HCEC 1CT (cell line): ENCODE measurements at regions not wholly inside any gene's neighbourhood (a gene's known extent, or its start where the extent isn't known, plus 50 kb on each side); places are given as distances from the start of the nearest gene placed in this dataset.

Experiments
- DNase-seq: peaks from one replicate; pipeline ENCODE4 v3.0.0-alpha.2; 2017

DNA sequence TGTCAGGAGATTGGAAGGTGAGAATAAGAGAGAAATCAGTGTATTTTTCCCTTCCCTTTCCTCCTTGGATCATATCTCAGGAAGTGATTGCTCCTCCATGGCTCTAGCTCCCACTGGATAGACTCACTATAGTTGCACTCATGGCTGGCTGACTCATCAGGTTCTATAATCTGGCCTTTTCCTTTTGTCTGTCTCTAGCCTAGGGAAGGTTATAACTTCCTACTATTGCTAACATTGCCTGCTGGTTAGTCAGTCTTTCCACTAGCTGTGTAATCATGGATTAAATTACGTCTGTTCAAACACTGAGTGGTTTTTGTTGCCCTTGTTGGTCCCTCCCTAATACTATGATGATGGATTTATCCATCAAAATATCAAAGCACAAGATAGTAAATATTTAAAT, 195.5 kb upstream of the VEGFC start:
- DNase-seq, result peak; percentile 94

DNA sequence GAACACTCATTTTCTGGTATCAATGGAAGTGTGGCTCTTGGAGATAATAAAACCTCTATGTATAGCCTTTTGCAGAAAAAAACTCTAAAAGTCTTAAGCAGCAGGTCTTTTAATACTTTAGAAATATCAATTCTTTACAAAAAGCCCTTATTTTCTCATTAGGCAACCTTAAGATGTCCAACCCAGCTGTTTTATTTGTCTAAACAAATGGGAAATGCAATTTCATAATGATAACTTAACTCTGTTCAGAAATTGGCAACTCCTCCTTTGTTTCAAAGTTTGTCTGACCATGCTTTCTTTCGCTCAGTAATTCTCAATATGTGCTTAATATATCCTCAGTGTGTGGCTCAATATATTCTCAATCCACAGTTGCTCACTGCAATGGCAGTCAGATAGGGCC, 196.5 kb upstream of the VEGFC start:
- no peak for DNase-seq

DNA sequence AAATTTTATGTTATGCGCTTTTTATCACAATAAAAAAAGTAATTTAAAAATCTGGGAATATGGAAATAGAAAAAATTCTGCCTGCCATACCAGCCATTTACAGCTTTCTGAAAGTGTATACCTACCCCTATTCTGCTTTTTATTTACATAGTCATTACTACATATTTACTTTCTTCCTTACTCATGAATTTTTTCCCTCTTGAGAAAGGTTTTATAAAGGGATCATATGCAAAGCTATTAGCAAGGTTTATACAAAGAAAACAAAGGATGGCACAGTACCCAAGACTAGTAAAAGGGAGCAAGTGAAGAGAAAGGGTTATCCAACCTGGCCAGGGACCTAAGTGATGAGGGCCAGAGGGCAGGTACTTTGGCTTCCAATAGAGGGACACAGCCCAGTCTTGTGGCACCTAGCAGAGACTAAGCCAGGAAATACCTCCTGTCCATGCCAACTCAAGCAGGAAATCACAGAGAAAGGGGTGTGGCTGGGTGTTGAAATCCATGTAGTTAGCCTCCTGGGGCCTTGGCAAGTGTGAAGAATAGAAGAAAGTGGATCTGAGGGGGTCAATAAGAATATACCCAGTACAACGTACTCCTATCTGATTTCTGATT, 207.3 kb upstream of the VEGFC start:
- no peak for DNase-seq

GRCh38 chr4:177001271-177002175, 208.8 kb upstream of the VEGFC start:
- DNase-seq, result peak; percentile 35

DNA sequence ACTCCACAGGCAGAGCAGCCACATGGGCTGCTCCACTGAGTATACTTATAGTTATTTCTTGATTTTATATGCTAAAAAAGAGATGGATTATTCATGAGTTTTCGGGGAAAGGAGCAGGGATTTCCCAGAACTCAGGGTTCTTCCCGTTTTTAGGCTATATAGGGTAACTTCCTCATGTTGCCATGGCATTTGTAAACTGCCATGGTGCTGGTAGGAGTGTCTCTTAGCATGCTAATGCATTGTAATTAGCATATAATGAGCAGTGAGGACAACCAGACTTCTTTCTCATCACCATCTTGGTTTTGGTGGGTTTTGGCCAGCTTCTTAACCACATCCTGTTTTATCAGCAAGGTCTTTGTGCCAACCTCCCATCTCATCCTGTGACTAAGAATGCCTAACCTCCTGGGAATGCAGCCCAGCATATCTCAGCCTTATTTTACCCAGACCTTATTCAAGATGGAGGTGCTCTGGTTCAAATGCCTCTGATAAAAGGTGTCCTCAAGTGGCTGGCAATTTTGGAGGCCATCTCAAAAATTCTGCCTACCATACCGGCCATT, 213.0 kb upstream of the VEGFC start:
- peak; percentile 72 for DNase-seq

DNA sequence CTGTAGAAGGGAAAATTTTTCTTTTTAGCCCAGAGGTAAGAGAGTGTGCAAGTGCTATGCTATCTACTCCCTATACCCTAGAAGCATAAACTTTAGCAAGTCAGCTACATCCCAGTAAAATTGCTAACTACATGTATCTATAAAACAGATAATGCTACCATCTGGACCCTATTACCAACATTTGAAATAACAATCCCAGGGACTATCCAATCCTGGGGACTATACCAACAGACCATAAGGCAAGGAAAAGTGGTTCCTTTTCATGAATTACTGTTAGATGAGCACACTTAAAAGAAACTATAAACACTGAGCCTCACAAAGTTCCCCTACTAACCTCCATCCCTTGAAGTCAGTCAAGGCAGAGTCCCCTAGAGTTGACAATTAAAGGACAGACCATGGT, 213.6 kb upstream of the VEGFC start:
- no peak for DNase-seq

DNA sequence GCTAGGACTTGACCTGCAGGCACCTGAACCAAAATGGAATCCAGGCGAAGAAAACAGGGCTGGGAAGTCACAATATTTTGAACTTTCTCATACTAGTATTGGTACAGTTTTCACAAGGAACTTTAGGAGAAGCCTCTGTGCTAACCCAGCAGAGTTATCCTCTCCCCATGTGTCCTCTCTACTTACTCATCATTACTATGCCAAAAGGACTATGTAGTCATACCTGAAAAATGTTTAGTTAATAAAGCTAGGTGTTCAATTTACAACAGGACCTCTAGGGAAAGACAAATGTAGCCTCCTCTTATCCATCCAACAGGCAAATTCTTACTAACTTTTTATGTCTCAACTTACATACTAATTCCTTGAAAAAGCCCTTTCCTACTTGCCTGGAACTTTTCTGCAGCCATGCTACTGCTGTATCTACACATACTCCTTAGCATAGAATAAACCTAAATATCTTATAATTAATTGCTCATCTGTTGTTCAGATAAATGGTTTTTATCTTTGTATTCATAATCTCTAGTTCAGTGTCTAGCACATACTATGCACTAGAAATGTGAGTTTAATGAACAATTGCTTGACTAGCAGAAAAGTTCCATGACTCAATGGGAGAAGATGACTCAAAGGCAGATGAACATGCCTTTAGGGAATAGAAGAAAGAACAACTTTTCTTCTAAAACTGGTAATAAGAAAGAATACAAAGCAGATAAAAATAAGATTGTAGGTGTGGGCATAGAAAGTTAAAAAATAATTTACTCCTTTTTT, 215.5 kb upstream of the VEGFC start:
- peak; percentile 62 for DNase-seq

DNA sequence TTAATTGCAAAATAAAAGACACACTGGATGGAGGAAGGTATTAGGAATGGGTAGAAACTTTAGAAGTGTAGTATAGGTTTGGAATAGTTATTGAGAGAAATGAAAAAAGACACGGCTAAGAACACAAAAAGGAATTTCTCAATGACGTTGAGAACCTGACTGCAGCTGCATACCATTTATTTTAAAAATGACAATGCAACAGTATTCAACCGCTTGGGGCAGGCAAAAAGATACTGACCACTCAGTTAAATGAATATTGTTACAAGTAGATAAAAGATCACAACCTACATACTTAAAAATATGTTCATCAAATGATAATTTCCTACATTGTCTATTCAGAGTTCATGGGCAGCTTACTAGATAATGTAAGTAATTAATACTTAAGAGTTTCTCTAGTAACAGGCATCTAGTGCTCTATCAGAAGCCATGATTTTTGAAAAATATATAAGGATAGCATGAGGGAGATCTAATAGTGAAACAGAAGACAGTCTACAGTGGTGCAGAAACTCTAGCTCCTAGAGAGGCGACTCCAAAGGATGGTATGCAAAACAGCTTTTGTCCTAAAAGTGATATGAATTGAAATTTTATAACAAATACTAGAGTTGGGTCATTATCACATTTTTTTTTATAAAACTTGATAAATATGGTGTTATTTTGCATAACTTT, 216.2 kb upstream of the VEGFC start:
- peak; percentile 3 for DNase-seq

- DNase-seq, result no peak
These were observed 217.7 kb upstream of the VEGFC start for GRCh38 chr4:177010418-177010817.

DNA sequence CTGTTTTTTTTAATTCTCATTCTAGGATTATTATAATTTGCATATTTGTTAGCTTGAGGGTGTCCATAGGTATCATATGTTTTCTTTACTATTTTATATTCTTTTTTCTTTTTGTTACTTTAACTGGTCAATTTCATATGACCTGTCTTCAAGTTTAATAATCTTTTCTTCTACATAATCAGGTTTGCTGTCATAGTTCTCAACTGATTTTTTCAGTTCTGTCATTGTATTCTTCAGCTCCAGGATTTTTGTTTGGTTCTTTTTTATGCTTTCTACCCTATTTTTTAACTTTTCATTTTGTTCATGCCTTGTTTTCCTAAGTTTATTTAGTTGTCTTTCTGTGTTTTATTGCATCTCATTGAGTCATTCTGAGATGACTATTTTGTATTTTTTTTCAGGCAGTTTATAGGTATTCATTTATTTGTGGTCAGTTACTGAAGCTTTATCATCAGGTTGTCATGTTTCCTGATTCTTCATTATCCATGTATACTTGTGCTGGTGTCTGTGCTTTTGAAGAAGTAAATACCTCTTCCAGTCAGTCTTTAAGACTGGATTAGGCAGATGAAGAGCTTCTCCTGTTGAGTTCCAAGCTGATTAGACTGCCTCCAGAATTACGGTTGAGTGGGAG, 220.3 kb upstream of the VEGFC start:
- DNase-seq, result no peak

GRCh38 chr4:177016541-177017141, 223.9 kb upstream of the VEGFC start:
- DNase-seq, result peak; percentile 58

- DNase-seq, result no peak
These were observed 231.2 kb upstream of the VEGFC start for GRCh38 chr4:177023951-177024350.

DNA sequence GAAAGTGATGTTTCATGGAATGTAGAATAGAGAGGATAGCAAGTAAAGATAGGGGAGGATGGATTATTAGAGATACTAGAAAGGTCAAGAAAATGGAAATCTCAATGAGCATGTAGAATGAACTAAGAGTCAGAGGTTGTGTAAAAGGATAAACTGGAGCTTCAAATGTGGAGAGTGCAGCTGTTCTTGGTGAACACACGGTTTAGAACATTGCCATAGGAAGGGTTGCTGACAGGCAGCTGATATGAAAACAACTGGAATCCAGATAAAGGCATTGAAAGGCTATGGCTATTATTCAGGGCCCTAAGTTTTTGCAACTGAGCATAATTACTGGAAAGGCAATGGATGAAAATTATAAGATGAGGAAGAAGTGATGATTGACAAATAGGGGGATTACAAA, 239.6 kb upstream of the VEGFC start:
- DNase-seq, result no peak

GRCh38 chr4:177033135-177033534, 240.4 kb upstream of the VEGFC start:
- DNase-seq, result no peak

- no peak for DNase-seq
These were observed 240.9 kb upstream of the VEGFC start for GRCh38 chr4:177033632-177034031.

DNA sequence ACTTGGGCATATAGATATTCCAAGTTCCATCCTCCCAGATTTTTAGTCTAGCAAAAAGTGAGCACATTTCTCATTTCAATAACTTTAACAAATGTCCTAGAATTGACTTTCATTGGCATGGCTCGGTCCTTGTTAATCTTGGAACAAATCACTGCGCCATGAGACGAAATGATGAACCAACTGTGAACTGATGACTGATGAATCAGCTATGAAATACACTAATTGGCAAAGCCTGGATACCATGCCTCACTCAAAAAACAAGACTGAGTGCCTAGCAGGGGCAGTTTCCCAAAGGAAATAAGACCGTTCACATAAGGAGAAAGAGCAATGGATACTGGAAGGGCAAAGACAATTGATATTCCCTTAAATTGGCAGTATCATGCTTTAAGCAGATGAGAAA, 248.6 kb upstream of the VEGFC start:
- no peak for DNase-seq

GRCh38 chr4:177047070-177047850, 254.5 kb upstream of the VEGFC start:
- DNase-seq, result peak; percentile 58

- peak; percentile 36 for DNase-seq
These were observed 255.1 kb upstream of the VEGFC start for GRCh38 chr4:177047851-177048174.

GRCh38 chr4:177051473-177052060, 258.1 kb upstream of the NEIL3 start:
- no peak for DNase-seq

DNA sequence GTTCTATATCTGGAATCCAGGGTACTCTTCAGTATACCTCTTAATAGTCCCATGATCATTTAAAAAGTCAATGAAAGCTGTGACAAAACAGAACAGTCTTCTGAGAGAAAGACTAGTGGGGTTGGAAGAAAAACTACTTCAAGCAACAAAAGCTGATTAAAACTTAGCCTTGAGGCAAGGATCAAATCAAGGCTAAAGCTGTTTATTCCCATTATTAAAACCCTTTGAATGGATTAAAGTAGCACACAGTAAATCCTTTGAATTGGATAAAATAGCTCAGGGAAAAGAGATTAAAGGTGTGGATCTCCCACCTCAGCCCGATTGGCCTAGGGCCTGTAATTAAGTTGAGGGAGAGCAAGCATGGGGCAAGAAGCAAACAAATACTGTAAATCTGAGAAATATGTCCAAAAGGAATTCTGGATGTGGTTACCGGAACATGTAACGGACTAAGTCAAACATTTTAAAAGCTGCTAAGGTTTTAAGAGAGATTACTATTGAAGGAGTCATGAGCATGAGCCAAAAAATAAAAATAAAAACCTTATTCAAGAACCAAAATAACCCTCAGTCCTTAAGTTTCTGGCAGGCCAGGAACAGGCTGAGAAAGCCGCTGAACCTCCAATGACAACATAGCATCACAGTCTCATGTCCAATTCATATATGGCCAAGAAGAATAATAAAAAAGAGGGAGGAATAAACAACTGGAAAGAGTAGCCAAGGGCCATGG, 257.3 kb upstream of the NEIL3 start:
- DNase-seq, result no peak
